ENCODE measurements at regions not wholly inside any gene's neighbourhood (a gene's known extent, or its start where the extent isn't known, plus 50 kb on each side); places are given as distances from the start of the nearest gene placed in this dataset.

GRCh38 chr1:106121728-106122127 is 934.7 kb upstream of the PRMT6 start:
- no peaks in the 10 kb centered on the region for H3K36me3 ChIP-seq (ENCODE audit: insufficient read depth, low read length)
- no peaks in the 10 kb centered on the region for H3K27me3 ChIP-seq (ENCODE audit: insufficient read depth, low read length)
- H3K4me1 ChIP-seq (ENCODE audit: control insufficient read depth, insufficient read depth, low read length, unreplicated experiment) = no peaks in the 10 kb centered on the region
- no peak overlapping the region for H2AFZ ChIP-seq (ENCODE audit: low read length, unreplicated experiment)
- H3K4me3 ChIP-seq (ENCODE audit: low read depth, low read length) = no peak overlapping the region
- no peak overlapping the region for H3K27ac ChIP-seq (ENCODE audit: low read depth, low read length)
- H3K79me2 ChIP-seq (ENCODE audit: control insufficient read depth, insufficient read depth, low read length, unreplicated experiment) = no peaks in the 10 kb centered on the region

DNA sequence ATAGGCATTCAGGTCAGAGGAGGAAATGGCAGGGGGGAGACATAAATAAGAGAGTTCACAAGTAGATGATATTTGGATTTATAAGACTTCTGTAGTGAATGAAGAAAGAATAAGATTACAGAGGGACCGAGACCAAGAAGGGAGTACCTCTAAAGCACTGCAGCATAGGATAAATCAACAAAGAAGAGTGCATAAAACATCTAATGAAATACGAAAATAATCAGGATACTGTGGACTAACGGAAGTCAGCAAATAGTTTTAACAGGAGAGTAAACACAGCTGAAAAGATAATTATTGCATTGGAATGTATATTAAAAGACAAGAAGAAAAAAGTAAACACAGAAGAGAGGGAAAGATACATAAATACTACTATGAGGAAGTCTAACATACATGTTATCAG is 921.9 kb upstream of the PRMT6 start:
- no peaks in the 10 kb centered on the region for H3K27me3 ChIP-seq (ENCODE audit: insufficient read depth, low read length)
- no peaks in the 10 kb centered on the region for H3K79me2 ChIP-seq (ENCODE audit: control insufficient read depth, insufficient read depth, low read length, unreplicated experiment)
- no peak overlapping the region for H2AFZ ChIP-seq (ENCODE audit: low read length, unreplicated experiment)
- H3K27ac ChIP-seq (ENCODE audit: low read depth, low read length) = no peak overlapping the region
- H3K4me1 ChIP-seq (ENCODE audit: control insufficient read depth, insufficient read depth, low read length, unreplicated experiment) = no peaks in the 10 kb centered on the region
- H3K4me3 ChIP-seq (ENCODE audit: low read depth, low read length) = no peak overlapping the region
- no peaks in the 10 kb centered on the region for H3K36me3 ChIP-seq (ENCODE audit: insufficient read depth, low read length)

DNA sequence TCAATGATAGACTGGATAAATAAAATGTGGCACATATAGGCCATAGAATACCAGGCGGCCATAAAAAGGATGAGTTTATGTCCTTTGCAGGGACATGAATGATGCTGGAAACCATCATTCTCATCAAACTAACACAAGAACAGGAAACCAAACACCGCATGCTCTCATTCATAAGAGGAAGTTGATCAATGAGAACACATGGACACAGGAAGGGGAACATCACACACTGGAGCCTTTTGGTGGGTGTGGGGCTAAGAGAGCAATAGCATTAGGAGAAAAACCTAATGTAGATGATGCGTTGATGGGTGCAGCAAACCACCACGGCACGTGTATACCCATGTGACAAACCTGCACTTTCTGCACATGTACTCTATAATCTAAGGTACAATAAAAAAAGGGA is 883.4 kb upstream of the PRMT6 start:
- Histone ChIP-seq H2AFZ (ENCODE audit: low read length, unreplicated experiment) (no peak overlapping the region), H3K36me3 (ENCODE audit: insufficient read depth, low read length) (no peaks in the 10 kb centered on the region), H3K4me3 (ENCODE audit: low read depth, low read length) (no peak overlapping the region), H3K79me2 (ENCODE audit: control insufficient read depth, insufficient read depth, low read length, unreplicated experiment) (no peaks in the 10 kb centered on the region), H3K27ac (ENCODE audit: low read depth, low read length) (no peak overlapping the region), H3K27me3 (ENCODE audit: insufficient read depth, low read length) (no peaks in the 10 kb centered on the region), H3K4me1 (ENCODE audit: control insufficient read depth, insufficient read depth, low read length, unreplicated experiment) (no peaks in the 10 kb centered on the region)

DNA sequence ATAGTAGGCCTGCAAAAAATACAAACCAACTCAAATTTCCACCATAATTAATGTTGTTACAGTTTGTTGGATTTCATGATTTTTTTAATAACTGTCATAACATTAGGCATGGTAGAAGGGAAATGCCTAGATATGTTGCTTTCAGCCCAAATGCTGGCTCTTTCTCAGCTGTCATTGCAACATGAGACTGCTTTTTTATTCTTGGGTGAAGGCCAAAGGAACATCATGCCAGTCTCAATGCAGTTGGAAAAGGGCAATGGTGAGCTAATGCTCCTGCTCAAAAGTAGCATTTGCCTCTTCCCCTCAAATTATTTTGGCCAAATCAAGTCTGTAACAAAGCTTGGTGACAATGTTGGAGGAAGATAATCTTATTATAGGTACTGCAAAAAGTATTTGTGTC is 877.7 kb upstream of the PRMT6 start:
- Histone ChIP-seq H2AFZ (ENCODE audit: low read length, unreplicated experiment) (no peak overlapping the region), H3K4me1 (ENCODE audit: control insufficient read depth, insufficient read depth, low read length, unreplicated experiment) (no peaks in the 10 kb centered on the region)

DNA sequence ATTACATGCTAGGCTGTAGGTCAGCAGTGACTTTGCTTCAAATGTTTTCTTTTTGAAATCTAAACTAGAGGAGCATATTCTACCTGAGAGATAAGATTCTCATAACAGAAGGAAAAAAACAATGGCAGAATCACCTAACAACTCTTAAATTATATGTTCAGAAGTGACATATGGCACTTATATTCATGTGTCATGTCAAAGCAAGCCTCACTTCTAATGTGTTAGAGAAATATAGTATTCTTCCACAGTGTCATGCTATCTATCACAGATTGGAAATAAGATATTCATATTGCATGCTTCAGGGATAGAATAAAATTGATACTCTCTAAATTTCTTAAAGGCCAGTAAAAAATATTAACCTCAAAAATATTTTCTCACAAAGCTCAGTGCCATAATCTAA is 874.6 kb upstream of the PRMT6 start:
- Histone ChIP-seq H3K4me3 (ENCODE audit: low read depth, low read length) (no peak overlapping the region), H3K27me3 (ENCODE audit: insufficient read depth, low read length) (no peaks in the 10 kb centered on the region), H3K79me2 (ENCODE audit: control insufficient read depth, insufficient read depth, low read length, unreplicated experiment) (no peaks in the 10 kb centered on the region), H3K36me3 (ENCODE audit: insufficient read depth, low read length) (no peaks in the 10 kb centered on the region), H3K27ac (ENCODE audit: low read depth, low read length) (no peak overlapping the region), H3K4me1 (ENCODE audit: control insufficient read depth, insufficient read depth, low read length, unreplicated experiment) (no peaks in the 10 kb centered on the region), H2AFZ (ENCODE audit: low read length, unreplicated experiment) (no peak overlapping the region)

More for the DNA sequence above, 877.7 kb upstream of the PRMT6 start:
- no peaks in the 10 kb centered on the region for H3K79me2 ChIP-seq (ENCODE audit: control insufficient read depth, insufficient read depth, low read length, unreplicated experiment)
- no peak overlapping the region for H3K27ac ChIP-seq (ENCODE audit: low read depth, low read length)
- H3K27me3 ChIP-seq (ENCODE audit: insufficient read depth, low read length) = no peaks in the 10 kb centered on the region
- no peaks in the 10 kb centered on the region for H3K36me3 ChIP-seq (ENCODE audit: insufficient read depth, low read length)
- no peak overlapping the region for H3K4me3 ChIP-seq (ENCODE audit: low read depth, low read length)

DNA sequence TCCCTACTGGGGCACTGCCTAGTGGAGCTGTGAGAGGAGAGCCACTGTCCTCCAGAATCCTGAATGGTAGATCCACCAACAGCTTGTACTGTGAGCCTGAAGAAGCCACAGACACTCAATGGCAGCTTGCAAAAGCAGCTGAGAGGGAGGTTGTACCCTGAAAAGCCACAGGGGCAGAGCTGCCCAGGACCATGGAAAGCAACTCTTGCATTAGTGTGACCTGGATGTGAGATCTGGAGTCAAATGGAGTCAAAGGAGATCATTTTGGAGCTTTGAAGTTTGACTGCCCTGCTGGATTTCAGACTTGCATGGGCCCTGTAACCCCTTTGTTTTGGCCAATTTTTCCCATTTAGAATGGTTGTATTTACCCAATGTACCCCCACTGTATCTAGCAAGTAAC is 871.4 kb upstream of the PRMT6 start:
- Histone ChIP-seq H3K4me3 (ENCODE audit: low read depth, low read length) (no peak overlapping the region), H2AFZ (ENCODE audit: low read length, unreplicated experiment) (no peak overlapping the region), H3K4me1 (ENCODE audit: control insufficient read depth, insufficient read depth, low read length, unreplicated experiment) (no peaks in the 10 kb centered on the region), H3K36me3 (ENCODE audit: insufficient read depth, low read length) (no peaks in the 10 kb centered on the region), H3K79me2 (ENCODE audit: control insufficient read depth, insufficient read depth, low read length, unreplicated experiment) (no peaks in the 10 kb centered on the region), H3K27ac (ENCODE audit: low read depth, low read length) (no peak overlapping the region), H3K27me3 (ENCODE audit: insufficient read depth, low read length) (no peaks in the 10 kb centered on the region)

GRCh38 chr1:106189780-106190179 is 866.7 kb upstream of the PRMT6 start:
- Histone ChIP-seq H3K27me3 (ENCODE audit: insufficient read depth, low read length) (no peaks in the 10 kb centered on the region), H3K36me3 (ENCODE audit: insufficient read depth, low read length) (no peaks in the 10 kb centered on the region), H2AFZ (ENCODE audit: low read length, unreplicated experiment) (no peak overlapping the region), H3K4me3 (ENCODE audit: low read depth, low read length) (no peak overlapping the region), H3K79me2 (ENCODE audit: control insufficient read depth, insufficient read depth, low read length, unreplicated experiment) (no peaks in the 10 kb centered on the region), H3K27ac (ENCODE audit: low read depth, low read length) (no peak overlapping the region), H3K4me1 (ENCODE audit: control insufficient read depth, insufficient read depth, low read length, unreplicated experiment) (no peaks in the 10 kb centered on the region)

- H2AFZ ChIP-seq (ENCODE audit: low read length, unreplicated experiment) = no peak overlapping the region
- no peak overlapping the region for H3K27ac ChIP-seq (ENCODE audit: low read depth, low read length)
- H3K36me3 ChIP-seq (ENCODE audit: insufficient read depth, low read length) = no peaks in the 10 kb centered on the region
- no peaks in the 10 kb centered on the region for H3K4me1 ChIP-seq (ENCODE audit: control insufficient read depth, insufficient read depth, low read length, unreplicated experiment)
- H3K4me3 ChIP-seq (ENCODE audit: low read depth, low read length) = no peak overlapping the region
- no peaks in the 10 kb centered on the region for H3K27me3 ChIP-seq (ENCODE audit: insufficient read depth, low read length)
- no peaks in the 10 kb centered on the region for H3K79me2 ChIP-seq (ENCODE audit: control insufficient read depth, insufficient read depth, low read length, unreplicated experiment)
Observed at GRCh38 chr1:106194206-106194605, 862.3 kb upstream of the PRMT6 start.

DNA sequence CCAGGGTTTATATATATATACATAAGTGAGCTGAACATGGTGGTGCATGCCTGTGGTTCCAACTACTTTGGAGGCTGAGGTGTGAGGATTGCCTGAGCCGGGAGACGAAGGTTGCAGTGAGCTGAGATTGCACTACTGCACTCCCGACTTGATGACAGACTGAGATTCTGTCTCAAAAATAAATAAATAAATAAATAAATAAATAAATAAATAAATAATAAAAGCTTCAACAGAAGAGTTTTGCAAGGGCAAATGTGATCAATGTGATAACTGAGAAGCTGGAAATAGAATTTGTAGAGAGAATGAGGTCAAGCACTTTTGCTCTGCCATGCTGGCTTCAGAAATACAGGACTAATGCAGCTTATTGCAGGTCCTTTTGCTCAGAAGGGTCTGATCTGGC is 855.8 kb upstream of the PRMT6 start:
- Histone ChIP-seq H3K27ac (ENCODE audit: low read depth, low read length) (no peak overlapping the region), H3K4me1 (ENCODE audit: control insufficient read depth, insufficient read depth, low read length, unreplicated experiment) (no peaks in the 10 kb centered on the region), H2AFZ (ENCODE audit: low read length, unreplicated experiment) (no peak overlapping the region), H3K4me3 (ENCODE audit: low read depth, low read length) (no peak overlapping the region), H3K27me3 (ENCODE audit: insufficient read depth, low read length) (no peaks in the 10 kb centered on the region), H3K79me2 (ENCODE audit: control insufficient read depth, insufficient read depth, low read length, unreplicated experiment) (no peaks in the 10 kb centered on the region), H3K36me3 (ENCODE audit: insufficient read depth, low read length) (no peaks in the 10 kb centered on the region)

DNA sequence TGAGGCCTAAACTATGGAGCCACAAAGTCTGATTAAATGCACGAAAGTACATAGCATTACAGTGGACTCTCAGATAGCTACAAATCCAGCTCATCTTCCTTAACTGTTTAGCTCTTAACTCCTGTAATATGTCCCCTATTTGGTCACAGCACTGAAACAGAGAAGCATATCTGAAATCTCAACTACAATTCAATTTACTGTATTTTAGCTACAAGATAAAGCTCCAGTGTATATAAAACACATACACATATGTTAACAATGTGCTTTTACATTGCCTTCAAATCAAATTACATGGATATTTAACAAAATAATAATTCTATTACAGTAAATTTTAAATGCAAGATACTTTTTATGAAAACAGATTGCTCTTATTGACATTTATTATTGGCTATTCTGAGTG is 849.3 kb upstream of the PRMT6 start:
- Histone ChIP-seq H2AFZ (ENCODE audit: low read length, unreplicated experiment) (no peak overlapping the region), H3K27ac (ENCODE audit: low read depth, low read length) (no peak overlapping the region), H3K27me3 (ENCODE audit: insufficient read depth, low read length) (no peaks in the 10 kb centered on the region), H3K4me1 (ENCODE audit: control insufficient read depth, insufficient read depth, low read length, unreplicated experiment) (no peaks in the 10 kb centered on the region), H3K4me3 (ENCODE audit: low read depth, low read length) (no peak overlapping the region), H3K36me3 (ENCODE audit: insufficient read depth, low read length) (no peaks in the 10 kb centered on the region), H3K79me2 (ENCODE audit: control insufficient read depth, insufficient read depth, low read length, unreplicated experiment) (no peaks in the 10 kb centered on the region)

DNA sequence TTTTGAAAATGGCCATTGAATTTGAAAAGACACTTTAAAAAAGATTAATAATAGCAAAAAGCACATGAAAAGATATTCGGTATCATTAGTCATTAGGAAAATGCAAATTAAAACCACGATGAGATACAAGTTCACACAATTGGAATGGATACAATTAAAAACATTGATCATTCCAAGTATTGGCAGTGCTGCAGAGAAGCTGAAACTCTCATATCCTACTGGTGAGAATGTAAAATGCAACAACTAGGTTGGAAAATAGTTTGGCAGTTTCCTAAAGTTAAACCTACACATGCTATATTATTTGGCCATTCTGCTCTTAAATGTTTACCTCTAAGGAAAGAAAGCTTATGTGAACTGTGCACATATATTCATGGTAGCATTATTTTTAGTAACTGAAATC is 838.7 kb upstream of the PRMT6 start:
- H3K27me3 ChIP-seq (ENCODE audit: insufficient read depth, low read length) = no peaks in the 10 kb centered on the region
- H2AFZ ChIP-seq (ENCODE audit: low read length, unreplicated experiment) = no peak overlapping the region
- no peaks in the 10 kb centered on the region for H3K4me1 ChIP-seq (ENCODE audit: control insufficient read depth, insufficient read depth, low read length, unreplicated experiment)
- H3K79me2 ChIP-seq (ENCODE audit: control insufficient read depth, insufficient read depth, low read length, unreplicated experiment) = no peaks in the 10 kb centered on the region
- H3K36me3 ChIP-seq (ENCODE audit: insufficient read depth, low read length) = no peaks in the 10 kb centered on the region
- no peak overlapping the region for H3K4me3 ChIP-seq (ENCODE audit: low read depth, low read length)
- H3K27ac ChIP-seq (ENCODE audit: low read depth, low read length) = no peak overlapping the region

- Histone ChIP-seq H3K4me3 (ENCODE audit: low read depth, low read length) (no peak overlapping the region), H3K36me3 (ENCODE audit: insufficient read depth, low read length) (no peaks in the 10 kb centered on the region), H3K27ac (ENCODE audit: low read depth, low read length) (no peak overlapping the region), H3K27me3 (ENCODE audit: insufficient read depth, low read length) (no peaks in the 10 kb centered on the region), H3K4me1 (ENCODE audit: control insufficient read depth, insufficient read depth, low read length, unreplicated experiment) (no peaks in the 10 kb centered on the region), H2AFZ (ENCODE audit: low read length, unreplicated experiment) (no peak overlapping the region), H3K79me2 (ENCODE audit: control insufficient read depth, insufficient read depth, low read length, unreplicated experiment) (no peaks in the 10 kb centered on the region)
Observed at GRCh38 chr1:106222403-106222802, 834.1 kb upstream of the PRMT6 start.

Data from ACC112 (cell line).